ENCODE measurements at regions not wholly inside any gene's neighbourhood (a gene's known extent, or its start where the extent isn't known, plus 50 kb on each side); places are given as distances from the start of the nearest gene placed in this dataset.

DNA sequence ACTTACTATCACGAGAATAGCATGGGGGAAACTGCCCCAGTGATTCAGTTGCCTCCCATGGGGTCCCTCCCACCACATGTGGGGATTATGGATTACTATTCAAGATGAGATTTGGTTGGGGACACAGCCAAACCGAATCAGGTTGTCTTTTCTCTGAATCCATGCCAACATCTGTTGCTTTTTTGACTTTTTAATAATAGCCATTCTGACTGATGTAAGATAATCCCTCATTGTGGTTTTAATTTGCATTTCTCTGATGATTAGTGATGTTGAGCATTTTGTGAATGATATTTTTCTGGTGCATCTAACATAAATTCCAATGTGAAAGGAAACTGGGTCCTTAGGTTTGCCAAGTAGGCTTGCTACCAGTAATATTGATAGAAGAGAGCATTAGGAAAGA is 69.0 kb upstream of the ARHGAP21 start:
- no peak for TF ChIP-seq EZH2phosphoT487 (IDR thresholded peaks at IDR 0.05; ENCODE audit: borderline replicate concordance, low read depth, low read length)
- TF ChIP-seq, protein P1, sequence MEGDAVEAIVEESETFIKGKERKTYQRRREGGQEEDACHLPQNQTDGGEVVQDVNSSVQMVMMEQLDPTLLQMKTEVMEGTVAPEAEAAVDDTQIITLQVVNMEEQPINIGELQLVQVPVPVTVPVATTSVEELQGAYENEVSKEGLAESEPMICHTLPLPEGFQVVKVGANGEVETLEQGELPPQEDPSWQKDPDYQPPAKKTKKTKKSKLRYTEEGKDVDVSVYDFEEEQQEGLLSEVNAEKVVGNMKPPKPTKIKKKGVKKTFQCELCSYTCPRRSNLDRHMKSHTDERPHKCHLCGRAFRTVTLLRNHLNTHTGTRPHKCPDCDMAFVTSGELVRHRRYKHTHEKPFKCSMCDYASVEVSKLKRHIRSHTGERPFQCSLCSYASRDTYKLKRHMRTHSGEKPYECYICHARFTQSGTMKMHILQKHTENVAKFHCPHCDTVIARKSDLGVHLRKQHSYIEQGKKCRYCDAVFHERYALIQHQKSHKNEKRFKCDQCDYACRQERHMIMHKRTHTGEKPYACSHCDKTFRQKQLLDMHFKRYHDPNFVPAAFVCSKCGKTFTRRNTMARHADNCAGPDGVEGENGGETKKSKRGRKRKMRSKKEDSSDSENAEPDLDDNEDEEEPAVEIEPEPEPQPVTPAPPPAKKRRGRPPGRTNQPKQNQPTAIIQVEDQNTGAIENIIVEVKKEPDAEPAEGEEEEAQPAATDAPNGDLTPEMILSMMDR (conservative IDR thresholded peaks at IDR 0.05; ENCODE audit: low read length), result no peak
